Nephron progenitor cell (in vitro differentiated cells): ENCODE measurements at regions not wholly inside any gene's neighbourhood (a gene's known extent, or its start where the extent isn't known, plus 50 kb on each side); places are given as distances from the start of the nearest gene placed in this dataset.
A peak's percentile ranks its signal among the peaks of the same experiment; 100 is the strongest.

Experiments used
- DNase-seq: peaks from one replicate; pipeline ENCODE4 v3.0.0; 2021
- H3K27ac Mint-ChIP-seq: 2 replicates; pipeline ENCODE4 v1.8.0; 2021; ENCODE audit warnings: mild to moderate bottlenecking, moderate library complexity, mixed read lengths
- H3K27me3 Mint-ChIP-seq: 2 replicates; pipeline ENCODE4 v1.8.0; 2021; ENCODE audit warnings: mild to moderate bottlenecking, low read depth, mixed read lengths; ENCODE audit not compliant: poor library complexity
- H3K36me3 Mint-ChIP-seq: 2 replicates; pipeline ENCODE4 v1.8.0; 2021; ENCODE audit warnings: low read depth, mixed read lengths
- H3K4me1 Mint-ChIP-seq: 2 replicates; pipeline ENCODE4 v1.8.0; 2021; ENCODE audit warnings: mixed read lengths
- H3K4me3 Mint-ChIP-seq: 2 replicates; pipeline ENCODE4 v1.8.0; 2021; ENCODE audit warnings: mild to moderate bottlenecking, moderate library complexity, mixed read lengths
- H3K9me3 Mint-ChIP-seq: 2 replicates; pipeline ENCODE4 v1.8.0; 2021; ENCODE audit warnings: mild to moderate bottlenecking, moderate library complexity, mixed read lengths
- TF ChIP-seq, protein P1 (sequence below): fragments of 200-600 bp; sonication (generic); IDR thresholded peaks from 2 replicates; pipeline ENCODE4 v1.5.0; 2021; ENCODE audit warnings: antibody characterized with exemption

DNA sequence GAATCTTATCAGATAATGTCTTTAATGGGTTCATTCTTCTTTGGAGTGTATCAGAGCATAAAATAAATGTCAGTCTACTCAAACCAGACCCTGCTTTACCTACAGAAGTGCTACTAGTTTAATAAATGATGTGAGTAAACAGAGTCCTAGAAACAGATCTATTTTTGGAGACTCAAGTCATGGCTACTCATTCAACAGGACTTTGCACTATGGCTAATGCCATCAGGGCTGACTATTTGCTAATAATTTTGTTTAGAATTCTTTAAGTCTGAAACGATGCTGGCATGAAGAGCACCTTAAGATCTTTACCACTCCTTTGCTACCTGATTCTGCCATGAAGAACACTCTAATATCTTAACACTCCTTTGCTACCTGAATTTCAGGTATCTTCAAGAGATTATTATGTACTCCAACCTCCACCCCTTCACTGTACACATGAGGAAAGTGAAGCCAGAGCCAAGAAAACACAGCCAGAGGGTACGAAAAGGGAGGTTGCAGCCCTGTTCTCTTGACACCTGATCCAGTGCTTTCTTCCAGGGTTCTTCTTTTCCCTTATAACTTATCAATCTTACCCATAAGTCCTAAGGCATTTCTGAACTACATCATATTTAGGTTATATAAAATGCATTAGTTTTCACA lies 62.4 kb downstream of the ZNF608 start:
- H3K36me3 Mint-ChIP-seq = peaks cover 70% of the 10 kb centered on the region
- DNase-seq = no peak
- H3K4me3 Mint-ChIP-seq = no peak overlapping the region
- H3K9me3 Mint-ChIP-seq = no peaks in the 10 kb centered on the region
- TF ChIP-seq, protein P1, sequence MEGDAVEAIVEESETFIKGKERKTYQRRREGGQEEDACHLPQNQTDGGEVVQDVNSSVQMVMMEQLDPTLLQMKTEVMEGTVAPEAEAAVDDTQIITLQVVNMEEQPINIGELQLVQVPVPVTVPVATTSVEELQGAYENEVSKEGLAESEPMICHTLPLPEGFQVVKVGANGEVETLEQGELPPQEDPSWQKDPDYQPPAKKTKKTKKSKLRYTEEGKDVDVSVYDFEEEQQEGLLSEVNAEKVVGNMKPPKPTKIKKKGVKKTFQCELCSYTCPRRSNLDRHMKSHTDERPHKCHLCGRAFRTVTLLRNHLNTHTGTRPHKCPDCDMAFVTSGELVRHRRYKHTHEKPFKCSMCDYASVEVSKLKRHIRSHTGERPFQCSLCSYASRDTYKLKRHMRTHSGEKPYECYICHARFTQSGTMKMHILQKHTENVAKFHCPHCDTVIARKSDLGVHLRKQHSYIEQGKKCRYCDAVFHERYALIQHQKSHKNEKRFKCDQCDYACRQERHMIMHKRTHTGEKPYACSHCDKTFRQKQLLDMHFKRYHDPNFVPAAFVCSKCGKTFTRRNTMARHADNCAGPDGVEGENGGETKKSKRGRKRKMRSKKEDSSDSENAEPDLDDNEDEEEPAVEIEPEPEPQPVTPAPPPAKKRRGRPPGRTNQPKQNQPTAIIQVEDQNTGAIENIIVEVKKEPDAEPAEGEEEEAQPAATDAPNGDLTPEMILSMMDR = no peak
- peak overlapping the region; percentile 89 for H3K27ac Mint-ChIP-seq
- no peaks in the 10 kb centered on the region for H3K27me3 Mint-ChIP-seq
- H3K4me1 Mint-ChIP-seq = peaks cover 81% of the 10 kb centered on the region

DNA sequence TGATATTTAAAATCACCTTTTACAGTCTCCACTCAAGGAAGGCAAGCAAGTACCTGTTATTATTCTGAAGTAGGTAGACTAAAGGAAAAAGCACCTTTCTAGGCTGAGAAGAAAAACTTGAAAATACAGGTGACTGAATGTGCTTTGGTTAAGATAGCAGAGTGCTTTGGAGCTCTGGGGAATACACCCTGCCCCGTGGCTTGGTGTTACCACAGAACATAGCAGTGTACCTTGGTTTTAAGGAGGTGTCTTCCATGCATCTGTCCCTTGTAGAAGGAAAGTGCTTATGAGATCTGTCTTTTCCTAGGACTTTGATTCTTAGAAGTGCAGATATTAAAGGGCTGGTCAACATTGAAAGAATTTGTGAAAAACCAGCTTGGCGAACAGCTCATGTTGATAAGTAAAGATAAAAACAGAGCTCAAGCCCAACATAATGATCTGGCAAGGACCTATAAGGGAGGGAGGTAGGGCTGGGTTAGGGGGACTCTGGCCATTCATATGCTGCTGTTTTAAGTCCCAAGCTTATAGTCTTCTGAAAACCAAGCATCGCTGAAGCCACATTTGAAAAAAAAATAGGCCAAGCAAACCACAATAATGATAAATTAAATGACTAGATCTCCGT lies 66.8 kb downstream of the ZNF608 start:
- peak overlapping the region; percentile 43 for H3K4me3 Mint-ChIP-seq
- H3K4me1 Mint-ChIP-seq = peaks cover 90% of the 10 kb centered on the region
- H3K9me3 Mint-ChIP-seq = no peaks in the 10 kb centered on the region
- no peak for DNase-seq
- no peaks in the 10 kb centered on the region for H3K27me3 Mint-ChIP-seq
- H3K36me3 Mint-ChIP-seq = peaks cover 52% of the 10 kb centered on the region
- TF ChIP-seq, protein P1 = no peak
- H3K27ac Mint-ChIP-seq = peak overlapping the region; percentile 98

DNA sequence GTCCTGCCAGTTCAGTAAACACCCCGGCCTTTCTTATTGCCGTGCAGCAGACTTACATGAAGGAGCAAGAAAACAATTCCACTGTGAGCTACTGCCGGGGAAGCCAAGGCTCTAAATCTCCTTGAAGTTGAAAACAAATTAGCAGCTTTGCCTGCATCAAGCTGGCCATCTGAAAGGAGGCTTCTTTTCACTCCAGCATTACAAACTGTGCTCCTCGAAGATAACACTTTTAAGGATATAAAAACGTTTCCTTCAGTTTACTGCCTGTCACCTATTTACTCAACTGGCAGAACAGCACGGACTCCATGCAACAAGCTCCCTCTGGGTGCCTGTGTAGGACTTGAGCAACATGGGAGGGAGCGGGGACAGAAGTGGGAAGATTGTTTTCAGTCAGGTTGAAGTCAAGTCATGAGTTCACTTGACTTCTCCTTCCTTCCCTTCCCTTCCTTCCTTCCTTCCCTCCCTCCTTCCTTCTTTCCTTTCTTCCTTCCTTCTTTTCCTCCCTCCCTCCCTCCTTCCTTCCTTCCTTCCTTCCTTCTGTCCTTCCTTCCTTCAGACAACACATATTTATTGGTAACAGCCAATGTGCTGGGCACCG lies 67.4 kb downstream of the ZNF608 start:
- Mint-ChIP-seq H3K4me3 (peak overlapping the region; percentile 43), H3K27ac (peak overlapping the region; percentile 98), H3K4me1 (peaks cover 84% of the 10 kb centered on the region), H3K9me3 (no peaks in the 10 kb centered on the region), H3K27me3 (no peaks in the 10 kb centered on the region), H3K36me3 (peaks cover 47% of the 10 kb centered on the region)
- TF ChIP-seq, protein P1 = no peak
- no peak for DNase-seq

DNA sequence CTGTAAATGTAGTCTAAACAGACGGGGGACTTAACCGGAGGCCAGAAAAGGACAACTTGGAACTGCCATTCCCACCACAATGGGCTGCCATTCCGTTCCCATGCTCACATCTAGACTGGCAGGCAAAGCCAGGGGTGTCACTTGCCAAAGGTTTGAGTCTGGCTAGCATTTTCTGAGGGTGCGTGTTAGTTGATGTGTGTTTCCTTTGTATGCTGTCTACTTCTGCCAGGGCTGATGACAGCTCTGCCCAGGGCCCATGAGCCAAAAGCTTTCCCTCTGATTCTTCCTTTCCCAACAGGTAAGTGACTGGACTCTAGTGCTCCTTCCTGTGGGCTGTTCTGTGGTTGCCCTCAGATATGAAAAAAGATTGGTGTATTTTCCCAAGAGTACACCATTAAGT lies 68.0 kb downstream of the ZNF608 start:
- peak overlapping the region; percentile 43 for H3K4me3 Mint-ChIP-seq
- no peaks in the 10 kb centered on the region for H3K27me3 Mint-ChIP-seq
- DNase-seq = no peak
- H3K36me3 Mint-ChIP-seq = peaks cover 42% of the 10 kb centered on the region
- peak overlapping the region; percentile 98 for H3K27ac Mint-ChIP-seq
- TF ChIP-seq, protein P1 = no peak
- no peaks in the 10 kb centered on the region for H3K9me3 Mint-ChIP-seq
- peaks cover 79% of the 10 kb centered on the region for H3K4me1 Mint-ChIP-seq

DNA sequence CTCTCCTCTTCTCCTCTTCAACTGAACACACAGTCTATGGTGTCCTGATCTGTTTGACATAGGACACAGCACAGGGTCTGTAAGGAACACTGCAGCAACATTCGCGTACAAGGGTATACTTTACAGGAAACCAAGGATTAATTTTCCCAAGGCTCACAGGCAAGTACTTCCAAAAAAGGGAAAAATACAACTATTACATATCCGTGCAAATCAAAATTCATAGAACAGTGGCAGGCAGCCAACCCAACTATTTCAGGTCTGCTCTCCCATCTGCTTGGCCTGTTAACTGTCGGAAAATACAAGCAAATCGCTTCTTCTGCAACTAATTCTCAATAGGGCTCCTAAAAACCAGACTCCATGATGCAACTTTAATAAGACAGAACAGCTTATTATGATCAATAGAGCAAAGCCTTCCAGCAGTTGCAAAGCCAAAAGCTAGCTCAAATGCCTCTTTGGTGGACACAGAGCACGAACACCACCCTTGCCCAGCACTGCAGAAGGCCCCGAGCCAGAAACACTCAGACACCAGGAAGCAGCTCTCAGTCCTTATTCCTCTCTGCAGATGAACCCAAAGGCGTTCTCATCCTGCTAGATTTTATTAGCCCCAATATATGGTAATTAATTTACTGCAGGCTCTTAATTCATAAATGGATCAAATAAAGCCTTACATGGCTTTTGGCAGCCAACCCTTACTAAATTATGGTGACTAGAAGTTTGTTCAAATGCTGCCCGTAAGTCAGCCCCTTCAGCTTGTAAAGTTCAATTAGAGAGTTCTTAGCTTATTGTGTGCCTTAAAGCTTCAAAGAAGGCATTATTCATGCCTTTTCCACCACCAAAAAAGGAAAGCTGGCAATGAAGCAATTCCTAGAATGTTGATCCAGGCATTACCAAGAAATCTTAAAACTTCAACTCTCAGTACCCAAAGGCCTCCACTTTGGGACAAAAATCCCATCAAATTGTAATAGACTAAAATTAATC lies 68.8 kb downstream of the ZNF608 start:
- no peaks in the 10 kb centered on the region for H3K27me3 Mint-ChIP-seq
- peaks cover 77% of the 10 kb centered on the region for H3K4me1 Mint-ChIP-seq
- TF ChIP-seq, protein P1 = no peak
- H3K9me3 Mint-ChIP-seq = no peaks in the 10 kb centered on the region
- H3K27ac Mint-ChIP-seq = peak overlapping the region; percentile 98
- no peak for DNase-seq
- H3K36me3 Mint-ChIP-seq = peaks cover 34% of the 10 kb centered on the region
- H3K4me3 Mint-ChIP-seq = peak overlapping the region; percentile 63
